Coronary artery (tissue), 2 donors: ENCODE measurements at regions not wholly inside any gene's neighbourhood (a gene's known extent, or its start where the extent isn't known, plus 50 kb on each side); places are given as distances from the start of the nearest gene placed in this dataset.
"Not testable (repeated sequence)": the region's sequence is repeated elsewhere in the genome, so short reads cannot be mapped to it uniquely, and the experiment has no call there.

Experiments
- DNase-seq: peaks from one replicate; pipeline ENCODE4 v3.0.0-alpha.2; 2017; ENCODE audit warnings: low spot score
- H3K27ac ChIP-seq, 2 donors: fragments of 200-600 bp; sonication (generic); one replicate each; pipeline ENCODE4 v1.5.1; 2016 to 2019
- H3K4me3 ChIP-seq: fragments of 200-600 bp; sonication (generic); 2 replicates; pipeline ENCODE4 v1.5.1; 2016; ENCODE audit warnings: mild to moderate bottlenecking, moderate library complexity
- TF ChIP-seq, protein P1 (sequence below): fragments of 200-600 bp; sonication (generic); IDR thresholded peaks from one replicate; pipeline ENCODE4 v1.5.1; 2019; ENCODE audit warnings: antibody characterized with exemption

- TF ChIP-seq, protein P1, sequence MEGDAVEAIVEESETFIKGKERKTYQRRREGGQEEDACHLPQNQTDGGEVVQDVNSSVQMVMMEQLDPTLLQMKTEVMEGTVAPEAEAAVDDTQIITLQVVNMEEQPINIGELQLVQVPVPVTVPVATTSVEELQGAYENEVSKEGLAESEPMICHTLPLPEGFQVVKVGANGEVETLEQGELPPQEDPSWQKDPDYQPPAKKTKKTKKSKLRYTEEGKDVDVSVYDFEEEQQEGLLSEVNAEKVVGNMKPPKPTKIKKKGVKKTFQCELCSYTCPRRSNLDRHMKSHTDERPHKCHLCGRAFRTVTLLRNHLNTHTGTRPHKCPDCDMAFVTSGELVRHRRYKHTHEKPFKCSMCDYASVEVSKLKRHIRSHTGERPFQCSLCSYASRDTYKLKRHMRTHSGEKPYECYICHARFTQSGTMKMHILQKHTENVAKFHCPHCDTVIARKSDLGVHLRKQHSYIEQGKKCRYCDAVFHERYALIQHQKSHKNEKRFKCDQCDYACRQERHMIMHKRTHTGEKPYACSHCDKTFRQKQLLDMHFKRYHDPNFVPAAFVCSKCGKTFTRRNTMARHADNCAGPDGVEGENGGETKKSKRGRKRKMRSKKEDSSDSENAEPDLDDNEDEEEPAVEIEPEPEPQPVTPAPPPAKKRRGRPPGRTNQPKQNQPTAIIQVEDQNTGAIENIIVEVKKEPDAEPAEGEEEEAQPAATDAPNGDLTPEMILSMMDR: no peak
- Histone ChIP-seq H3K4me3 (no peak overlapping the region), H3K27ac (no peak overlapping the region)
- DNase-seq: no peak
These were observed 368.0 kb upstream of the ATP10A start for GRCh38 chr15:26231096-26231495.

DNA sequence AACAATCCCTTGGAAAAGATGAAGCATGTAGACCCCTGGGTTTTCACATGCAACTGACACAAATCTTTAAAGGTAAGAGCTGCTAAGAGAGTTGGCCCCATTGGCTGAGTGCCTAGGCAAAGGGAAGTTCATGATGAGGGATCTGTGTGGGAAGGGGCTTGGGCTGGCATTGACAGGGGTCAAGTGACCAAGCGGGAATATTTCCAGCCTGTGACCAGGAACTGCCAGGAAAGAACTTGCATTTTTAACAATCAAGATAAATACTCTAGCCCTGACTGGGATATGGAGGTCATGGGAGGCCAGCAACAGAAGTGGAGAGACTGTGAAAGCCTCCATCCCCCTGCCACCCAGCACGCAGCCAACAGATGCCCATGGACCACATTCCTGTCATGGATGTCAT, 361.1 kb upstream of the ATP10A start:
- TF ChIP-seq, protein P1: no peak
- Histone ChIP-seq H3K27ac (no peak overlapping the region), H3K4me3 (no peak overlapping the region)
- no peak for DNase-seq

DNA sequence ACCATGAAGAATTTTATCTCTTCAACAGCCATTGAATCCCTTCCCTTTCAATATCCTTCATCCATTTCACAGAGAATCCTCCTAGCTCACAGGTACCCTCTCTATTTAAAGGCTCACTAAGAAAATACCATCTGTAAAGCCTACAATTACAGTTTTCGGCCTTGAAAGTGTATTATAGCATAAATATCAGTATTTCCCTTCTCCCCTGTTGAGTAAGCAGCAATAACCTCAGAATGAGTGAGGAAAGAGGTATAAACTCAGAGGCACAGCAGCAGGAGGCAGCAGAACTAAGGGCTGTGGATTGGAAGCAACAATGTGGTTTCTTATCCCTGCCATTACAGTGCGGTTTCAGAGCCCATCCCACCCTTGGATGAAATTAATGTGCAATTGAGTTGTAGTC, 360.6 kb upstream of the ATP10A start:
- TF ChIP-seq, protein P1: no peak
- DNase-seq: no peak
- H3K4me3 ChIP-seq: no peak overlapping the region
- no peak overlapping the region for H3K27ac ChIP-seq

- no peak overlapping the region for H3K4me3 ChIP-seq
- DNase-seq: no peak
- TF ChIP-seq, protein P1: no peak
- no peak overlapping the region for H3K27ac ChIP-seq
These were observed 359.7 kb upstream of the ATP10A start for GRCh38 chr15:26222781-26223180.

GRCh38 chr15:26217043-26217442, 353.9 kb upstream of the ATP10A start:
- H3K27ac ChIP-seq, H3K4me3 ChIP-seq, DNase-seq: not testable (repeated sequence)

DNA sequence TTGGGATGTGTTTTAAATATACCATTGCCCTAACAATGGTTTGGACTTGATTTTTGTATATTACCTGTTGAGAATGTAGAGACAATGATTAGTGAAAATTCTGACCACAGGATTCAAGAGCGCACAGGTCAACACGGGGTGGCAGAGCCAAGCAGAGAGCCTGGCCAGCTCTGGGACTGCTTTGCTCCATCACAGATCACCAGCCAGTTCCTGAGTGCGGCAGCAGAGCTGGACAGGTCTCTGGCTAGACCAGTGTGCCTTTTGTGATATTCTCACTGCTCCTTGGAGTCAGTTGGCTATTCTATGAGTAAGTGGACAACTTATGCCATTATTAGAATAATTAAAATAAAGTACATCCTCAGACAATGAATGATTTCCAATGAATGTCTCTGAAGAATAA, 351.2 kb upstream of the ATP10A start:
- TF ChIP-seq, protein P1: no peak
- Histone ChIP-seq H3K4me3 (no peak overlapping the region), H3K27ac (no peak overlapping the region)
- DNase-seq: no peak

GRCh38 chr15:26213427-26213826, 350.3 kb upstream of the ATP10A start:
- TF ChIP-seq, protein P1: no peak
- DNase-seq: no peak
- Histone ChIP-seq H3K27ac (no peak overlapping the region), H3K4me3 (no peak overlapping the region)

- no peak for DNase-seq
- TF ChIP-seq, protein P1: no peak
- H3K4me3 ChIP-seq: no peak overlapping the region
These were observed 349.0 kb upstream of the ATP10A start for GRCh38 chr15:26212109-26212508.

More at GRCh38 chr15:26212109-26212508, 349.0 kb upstream of the ATP10A start:
- H3K27ac ChIP-seq: no peak overlapping the region
